GM21447 (cell line): ENCODE measurements at regions not wholly inside any gene's neighbourhood (a gene's known extent, or its start where the extent isn't known, plus 50 kb on each side); places are given as distances from the start of the nearest gene placed in this dataset.
"Not testable (repeated sequence)": the region's sequence is repeated elsewhere in the genome, so short reads cannot be mapped to it uniquely, and the experiment has no call there.

Source experiments
- ATAC-seq: cut with Tn5 transposase; IDR thresholded peaks from one replicate; pipeline ENCODE4 v1.9.1; 2021; ENCODE audit not compliant: unreplicated experiment

DNA sequence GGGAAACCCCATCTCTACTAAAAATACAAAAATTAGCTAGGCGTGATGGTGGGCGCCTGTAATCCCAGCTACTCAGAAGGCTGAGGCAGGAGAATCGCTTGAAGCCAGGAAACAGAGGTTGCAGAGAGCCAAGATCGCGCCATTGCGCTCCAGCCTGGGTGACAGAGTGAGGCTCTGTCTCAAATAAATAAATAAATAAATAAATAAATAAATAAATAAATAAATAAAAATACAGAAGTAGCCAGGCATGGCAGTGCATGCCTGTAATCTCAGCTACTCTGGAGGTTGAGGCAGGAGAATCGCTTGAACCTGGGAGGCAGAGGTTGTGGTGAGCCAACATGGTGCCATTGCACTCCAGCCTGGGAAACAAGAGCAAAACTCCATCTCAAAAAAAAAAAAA lies 1068.7 kb upstream of the CITED2 start:
- not testable (repeated sequence) for ATAC-seq

DNA sequence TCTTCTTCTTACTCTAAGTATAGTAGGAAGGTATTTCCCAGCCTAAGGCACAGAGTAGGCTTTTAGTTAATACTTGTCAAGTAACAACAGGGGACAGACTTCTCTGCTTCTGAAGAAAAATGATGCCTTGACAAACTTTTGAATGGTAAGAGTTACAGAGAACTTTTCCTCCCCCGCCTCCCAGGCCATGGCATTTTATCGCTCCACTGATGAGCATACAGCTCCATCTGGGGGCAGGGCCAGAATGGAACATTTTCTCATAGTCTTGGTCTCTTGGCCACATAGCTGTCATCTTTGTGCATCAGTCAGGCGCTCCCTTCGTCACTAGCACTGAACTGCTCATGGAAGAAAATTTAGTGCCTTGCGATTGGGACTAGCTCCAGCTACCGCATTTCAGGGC lies 1066.8 kb upstream of the CITED2 start:
- no peak for ATAC-seq

DNA sequence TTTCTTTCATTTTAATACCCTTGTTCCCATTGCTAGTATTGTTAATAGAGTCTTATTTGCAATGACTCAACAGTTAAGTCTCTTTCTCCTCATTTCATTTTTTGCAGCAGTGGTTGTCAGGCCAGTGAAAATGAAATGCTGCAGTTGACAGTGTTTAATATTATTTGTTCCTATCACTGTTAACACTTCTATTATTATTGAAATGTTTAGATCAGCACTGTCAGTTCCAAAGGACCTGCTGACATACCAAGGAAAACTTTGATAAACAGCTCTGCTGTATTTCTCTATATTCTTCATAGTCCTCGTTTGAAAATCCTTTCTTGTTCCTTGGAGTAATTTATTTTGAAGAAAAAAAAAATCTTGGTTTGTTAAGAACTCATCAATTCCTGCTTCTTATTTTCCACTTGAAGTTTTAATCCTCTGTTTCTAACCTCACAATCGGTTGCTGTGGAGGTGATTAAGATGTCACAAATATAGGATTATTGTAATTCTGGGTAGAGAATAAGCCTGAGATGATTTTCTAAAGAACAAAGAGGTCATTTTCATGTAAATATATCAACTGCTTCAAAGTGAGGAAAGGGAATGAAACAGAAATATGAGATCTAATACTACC lies 1065.9 kb upstream of the CITED2 start:
- no peak for ATAC-seq

DNA sequence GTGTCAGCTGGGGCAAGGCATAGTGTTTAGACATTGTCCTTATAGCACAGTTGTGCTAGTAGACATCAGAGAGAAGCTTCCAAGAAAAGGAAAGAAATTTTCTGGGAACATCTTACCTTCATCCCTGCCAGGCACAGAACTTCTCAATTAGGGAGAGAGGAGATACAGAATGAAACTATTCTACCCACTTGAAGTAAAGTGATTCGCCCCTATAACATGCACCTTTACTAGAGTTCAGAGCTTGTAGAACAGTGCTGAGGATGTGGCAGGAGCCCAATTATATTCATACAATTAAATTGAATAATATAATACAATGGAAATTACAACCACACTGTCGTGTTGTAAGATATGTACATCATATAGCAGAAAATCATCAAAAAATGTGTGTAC lies 1063.9 kb upstream of the CITED2 start:
- ATAC-seq = no peak

DNA sequence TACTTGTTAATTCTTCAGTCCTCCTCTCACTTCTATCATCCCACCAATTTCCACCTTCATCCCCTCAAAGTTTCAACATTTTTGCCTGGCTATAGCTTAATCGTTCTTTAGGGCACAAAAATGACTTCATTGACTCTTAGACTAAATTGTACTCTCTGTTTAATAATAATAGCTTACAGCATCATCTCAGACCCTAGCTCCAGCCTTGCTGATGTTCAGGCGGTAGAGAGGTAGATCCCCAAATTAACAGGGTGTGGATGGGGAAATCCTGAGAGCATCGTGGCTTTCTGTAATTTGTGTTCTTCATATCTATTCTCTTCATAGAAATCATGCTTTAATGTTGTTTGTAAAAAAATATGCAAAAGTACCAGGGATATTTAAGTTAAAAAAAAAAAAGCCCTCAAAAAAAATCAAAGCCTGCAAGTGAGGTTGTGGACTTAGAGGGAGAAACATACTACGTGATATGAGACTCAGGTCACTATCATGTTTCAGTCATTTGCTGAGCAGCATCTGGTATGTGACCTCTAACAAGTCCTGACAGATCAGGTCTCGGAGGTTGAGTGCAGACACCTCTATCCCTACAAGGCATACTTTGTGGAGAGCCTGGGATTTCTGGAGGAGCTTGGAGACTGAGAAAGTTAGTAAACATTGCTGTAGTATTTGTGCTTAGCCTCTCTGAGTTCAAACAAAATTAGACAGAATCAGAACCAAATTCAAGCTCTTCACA lies 1063.3 kb upstream of the CITED2 start:
- ATAC-seq = no peak

DNA sequence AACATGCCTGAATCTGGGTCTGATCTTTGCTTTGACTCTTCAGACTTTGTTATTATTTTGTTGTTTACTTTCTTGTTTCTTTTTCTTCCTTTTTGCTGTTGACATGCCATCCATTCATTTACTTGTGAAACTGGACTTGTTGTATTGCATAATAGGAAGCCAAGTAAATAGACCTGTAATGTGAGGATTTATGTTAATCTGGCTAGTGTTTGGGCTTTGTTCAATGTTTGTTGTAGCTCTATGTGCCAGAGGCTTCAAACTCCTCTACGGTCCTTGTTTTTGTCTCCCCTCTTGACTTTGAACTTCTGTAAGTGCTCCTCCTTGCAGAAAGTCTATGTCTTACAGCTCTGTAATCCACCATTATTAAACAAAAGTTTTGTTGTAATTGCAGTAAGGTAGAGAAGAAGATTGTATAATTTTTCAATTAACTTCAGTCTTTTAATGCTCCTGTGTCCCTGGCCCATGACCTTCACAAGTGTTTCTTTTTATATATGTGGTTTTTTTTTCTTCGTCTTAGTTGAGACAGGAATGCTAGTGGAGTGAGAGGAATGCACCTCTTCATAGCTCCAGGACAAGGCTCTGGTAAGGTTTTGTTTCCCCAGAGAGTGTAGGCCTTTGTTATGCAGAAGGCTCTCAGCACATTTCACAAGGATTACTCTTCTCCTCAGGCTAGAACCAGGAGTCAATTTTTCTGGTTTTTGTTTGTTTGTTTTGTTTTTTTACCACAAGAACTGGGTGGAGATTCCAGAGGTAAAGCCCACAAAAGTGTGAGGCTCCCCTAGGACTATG lies 1061.8 kb upstream of the CITED2 start:
- ATAC-seq = no peak

DNA sequence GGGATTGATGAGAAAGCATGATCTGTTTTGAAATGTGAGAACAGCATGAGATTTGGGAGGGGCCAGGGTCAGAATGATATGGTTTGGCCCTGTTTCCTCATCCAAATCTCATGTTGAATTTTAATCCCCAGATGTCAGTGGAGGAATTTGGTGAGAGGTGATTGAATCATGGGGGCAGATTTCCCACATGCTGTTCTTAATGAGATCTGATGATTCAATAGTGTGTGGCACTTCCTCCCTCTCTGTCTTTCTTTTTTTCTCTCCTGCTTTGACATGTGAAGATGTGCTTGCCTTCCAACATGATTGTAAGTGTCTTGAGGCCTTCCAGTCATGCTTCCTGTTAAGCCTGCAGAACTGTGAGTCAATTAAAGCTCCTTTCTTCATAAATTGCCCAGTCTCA lies 1060.3 kb upstream of the CITED2 start:
- ATAC-seq = no peak

DNA sequence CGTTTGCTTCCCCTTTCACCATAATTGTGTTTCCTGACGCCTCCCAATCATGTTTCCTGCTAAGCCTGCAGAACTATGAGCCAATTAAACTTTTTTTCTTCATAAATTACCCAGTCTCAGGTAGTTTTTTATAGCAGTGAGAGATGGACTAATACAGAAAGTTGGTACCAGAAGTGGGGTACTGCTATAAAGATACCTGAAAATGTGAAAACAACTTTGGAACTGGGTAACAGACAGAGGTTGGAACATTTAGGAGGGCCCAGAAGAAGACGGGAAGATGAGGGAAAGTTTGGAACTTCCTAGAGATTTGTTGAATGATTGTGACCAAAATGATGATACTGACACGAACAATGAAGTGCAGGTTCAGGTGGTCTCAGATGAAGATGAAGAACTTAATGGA lies 1058.6 kb upstream of the CITED2 start:
- no peak for ATAC-seq

DNA sequence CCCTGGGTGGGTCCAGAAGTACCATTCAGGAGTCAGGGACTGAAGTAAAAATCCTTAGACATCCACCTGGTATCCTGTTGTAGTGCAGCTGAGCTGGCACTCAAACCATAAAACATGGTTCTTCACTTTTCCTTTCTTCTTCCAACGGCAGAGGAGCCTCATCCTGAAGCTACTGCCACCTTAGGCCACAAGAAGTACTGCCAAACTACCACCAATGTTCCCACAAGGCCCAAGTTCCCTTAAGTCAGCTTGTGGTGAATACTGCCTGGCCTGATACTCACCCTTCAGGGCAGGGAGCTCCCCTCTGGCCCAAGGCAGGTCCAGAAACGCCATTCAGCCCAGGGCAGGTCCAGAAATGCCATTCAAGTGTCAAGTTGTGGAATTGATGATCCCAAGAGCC lies 1053.4 kb upstream of the CITED2 start:
- no peak for ATAC-seq

DNA sequence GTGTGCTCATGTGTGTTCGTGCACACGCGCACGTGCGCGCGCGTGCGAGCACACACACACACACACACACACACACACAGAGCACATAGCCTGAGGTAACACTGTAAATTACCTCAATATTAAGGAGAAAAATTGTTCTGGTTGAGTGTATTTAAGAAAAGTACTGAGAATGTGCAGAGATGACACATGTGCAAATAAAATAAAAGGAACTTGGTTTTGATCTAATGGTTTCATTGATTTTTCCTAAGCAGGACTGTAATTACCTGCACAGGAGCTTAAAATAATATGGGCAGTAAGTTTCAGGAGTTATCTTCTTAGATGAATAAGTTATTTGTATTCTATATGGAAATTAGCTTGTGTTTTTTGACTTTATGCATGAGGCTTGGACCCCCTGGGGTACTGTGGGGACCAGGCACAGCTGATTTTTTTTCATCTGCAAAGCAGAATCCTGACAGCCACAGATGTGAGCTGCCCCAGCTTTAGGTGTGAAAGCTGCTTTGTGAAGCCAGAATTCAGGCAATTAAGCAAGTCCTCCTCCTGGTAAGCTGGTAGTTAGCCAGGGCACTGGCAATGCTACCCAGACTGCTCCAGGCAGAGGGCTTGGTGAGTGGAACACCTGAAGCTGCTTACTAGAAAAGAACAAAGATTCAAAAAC lies 1040.6 kb upstream of the CITED2 start:
- no peak for ATAC-seq

DNA sequence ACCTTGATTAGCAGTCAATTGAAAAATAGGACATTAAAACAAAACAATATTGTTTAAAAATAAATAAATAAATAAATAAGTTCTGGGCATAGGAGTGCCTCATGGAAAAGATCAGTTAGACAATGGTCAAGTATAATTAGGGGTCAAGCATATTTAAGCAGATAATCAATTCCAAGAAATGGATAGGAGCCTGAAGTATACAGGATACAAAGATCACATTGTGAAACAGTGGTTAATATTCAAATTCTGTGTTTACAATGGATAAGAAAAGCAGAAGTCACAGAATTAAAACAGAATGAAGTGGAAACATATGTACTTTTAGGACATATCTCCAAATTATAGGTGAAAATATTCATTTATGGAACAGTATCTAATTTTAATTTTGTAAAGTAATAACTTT lies 1028.6 kb upstream of the CITED2 start:
- ATAC-seq = no peak

DNA sequence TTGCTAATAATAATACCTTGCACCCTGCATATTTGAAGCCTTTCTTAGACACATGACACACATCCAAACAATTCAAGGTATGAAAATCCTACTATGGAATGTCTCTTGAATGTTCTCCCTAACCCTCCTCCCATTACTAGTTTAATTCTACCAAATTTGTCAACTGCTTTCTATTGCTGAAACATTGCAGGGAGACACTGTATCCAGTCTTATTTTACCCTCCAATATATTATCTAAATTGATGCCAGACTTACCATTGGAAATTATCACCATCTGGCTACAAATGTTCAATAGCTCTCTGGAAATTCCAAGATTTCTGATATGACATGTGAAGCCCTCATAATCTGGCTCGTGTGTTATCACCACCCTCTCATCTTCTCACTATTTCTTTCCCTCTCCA lies 1027.3 kb upstream of the CITED2 start:
- ATAC-seq = no peak

DNA sequence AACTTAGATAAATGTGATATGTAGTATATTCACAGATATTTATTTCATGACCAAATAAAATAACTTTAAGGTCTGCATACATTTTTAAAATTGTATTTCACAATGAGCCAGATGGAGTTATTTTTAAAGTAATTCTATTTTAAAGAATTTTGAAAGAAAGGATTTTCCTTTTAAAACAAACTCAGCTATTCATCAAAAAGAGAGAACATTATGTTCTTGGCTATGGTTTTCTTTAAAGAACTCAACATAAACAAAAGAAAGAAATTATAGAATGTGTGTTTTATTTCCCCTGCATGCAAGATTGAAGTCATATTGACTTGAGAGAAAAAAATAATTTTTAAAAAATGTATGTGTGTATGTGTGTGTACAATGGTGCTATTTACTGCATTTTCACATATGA lies 1023.6 kb upstream of the CITED2 start:
- ATAC-seq = no peak

DNA sequence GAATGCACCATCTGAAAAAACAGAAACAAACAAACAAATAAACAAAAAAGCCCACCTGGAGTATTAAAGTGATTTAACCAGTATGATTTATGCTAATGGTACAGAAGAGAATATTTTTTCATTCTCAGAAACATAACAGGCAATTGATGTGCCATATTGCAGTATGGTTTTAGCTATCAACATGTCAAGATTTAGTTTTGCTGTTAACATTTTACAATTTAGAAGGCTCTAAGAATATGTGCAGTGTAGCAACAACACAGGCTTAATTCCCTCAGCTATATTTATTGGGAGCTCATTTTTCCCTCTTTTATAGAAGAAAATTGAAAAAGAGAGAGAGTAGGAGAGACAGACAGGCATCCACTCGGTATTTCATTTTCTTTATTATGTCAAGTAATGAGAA lies 1022.7 kb upstream of the CITED2 start:
- ATAC-seq = no peak

DNA sequence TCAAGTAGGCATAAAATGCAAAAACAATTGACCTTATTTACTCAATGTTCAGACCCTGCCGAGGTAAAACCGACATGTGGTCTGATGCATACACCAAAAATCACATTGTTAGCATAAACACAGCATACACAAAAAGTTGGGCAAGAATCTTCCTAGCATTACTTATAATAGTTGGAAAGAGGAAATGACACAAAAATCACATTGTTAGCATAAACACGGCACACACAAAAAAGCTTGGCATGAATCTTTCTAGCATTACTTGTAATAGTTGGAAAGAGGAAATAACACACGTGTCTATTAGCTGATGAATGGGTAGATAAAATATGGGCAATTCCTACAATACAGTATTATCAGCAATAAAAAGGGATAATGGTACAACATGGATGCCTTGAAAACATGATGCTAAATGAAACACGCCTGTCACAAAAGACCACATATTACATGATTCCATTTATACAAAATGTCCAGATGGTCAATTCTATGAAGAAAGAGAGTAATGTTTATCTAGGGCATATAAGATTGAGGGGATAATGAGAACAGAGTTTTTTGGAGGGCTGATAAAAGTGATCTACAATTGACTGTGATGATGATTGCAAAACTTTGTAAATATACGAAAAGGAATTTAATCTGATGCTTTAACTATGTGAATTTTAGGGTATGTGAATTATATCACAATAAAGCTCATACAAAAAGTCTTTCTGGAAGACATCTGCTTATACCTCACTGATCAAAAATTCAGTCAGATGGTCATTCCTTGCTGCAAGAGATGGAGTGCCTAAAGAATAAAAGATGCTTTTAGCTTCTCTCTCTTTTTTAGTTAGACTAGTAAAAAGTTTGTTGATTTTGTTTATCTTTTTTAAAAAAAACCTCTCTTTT lies 1019.5 kb upstream of the CITED2 start:
- no peak for ATAC-seq

DNA sequence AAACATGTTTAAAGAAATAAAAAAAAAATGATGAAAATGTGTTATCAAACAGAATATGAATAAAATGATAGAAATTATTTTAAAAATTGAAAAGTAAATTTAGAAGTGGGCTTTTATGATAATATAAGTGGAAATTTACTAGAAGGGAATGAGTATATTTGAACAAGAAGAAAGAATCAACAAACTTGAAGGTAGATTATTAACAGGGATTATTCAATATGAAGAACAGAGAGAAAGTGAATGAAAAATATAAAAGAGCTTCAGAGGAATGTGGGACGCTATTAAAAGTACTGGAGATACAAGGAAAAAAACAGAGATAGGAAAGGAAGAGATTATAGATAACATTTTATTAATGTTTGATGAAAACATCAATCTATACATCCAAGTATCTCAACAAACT lies 1014.4 kb upstream of the CITED2 start:
- ATAC-seq = no peak

DNA sequence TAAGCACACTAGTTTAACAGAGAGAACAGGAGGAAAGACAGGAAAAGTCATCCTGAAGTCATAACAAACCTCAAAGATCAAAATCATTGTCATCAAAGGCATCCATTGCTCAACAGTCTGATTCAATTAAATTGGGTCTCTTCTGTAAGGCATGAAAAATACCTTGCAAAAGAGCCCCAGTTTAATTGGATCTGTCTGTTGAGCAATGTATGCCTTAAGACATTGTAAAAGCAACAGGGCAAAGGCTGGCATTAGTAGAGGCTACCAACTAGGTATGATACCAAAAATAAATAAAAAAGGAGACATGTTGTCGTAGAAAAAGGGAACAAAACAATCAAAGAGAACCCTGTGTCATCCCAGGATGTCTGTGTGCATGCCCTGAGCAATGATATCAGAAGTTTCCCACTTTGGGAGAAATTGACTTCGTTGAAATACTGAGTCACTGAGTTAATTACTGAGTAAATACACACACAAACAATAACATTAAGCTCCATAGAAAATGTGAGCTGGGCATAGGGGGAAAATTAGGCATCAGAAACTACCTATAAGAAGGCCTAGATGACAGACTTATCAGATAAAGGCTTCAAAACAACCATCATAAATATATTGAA lies 1013.8 kb upstream of the CITED2 start:
- ATAC-seq = no peak

DNA sequence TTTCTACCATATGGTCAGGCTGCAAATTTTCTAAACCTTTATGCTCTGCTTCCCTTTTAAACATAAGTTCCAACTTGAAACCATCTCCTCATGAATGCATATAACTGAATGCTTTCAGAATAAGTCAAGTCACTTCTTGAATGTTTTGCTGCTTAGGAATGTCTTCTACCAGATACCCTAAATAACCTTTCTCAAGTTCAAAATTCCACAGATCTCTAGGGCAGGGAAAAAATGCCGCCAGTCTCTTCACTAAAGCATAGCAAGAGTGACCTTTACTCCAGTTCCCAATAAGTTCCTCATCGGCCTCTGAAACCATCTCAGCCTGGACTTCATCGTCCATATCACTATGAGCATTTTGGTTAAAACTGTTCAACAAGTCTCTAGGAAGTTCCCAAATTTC lies 1011.2 kb upstream of the CITED2 start:
- ATAC-seq = no peak

DNA sequence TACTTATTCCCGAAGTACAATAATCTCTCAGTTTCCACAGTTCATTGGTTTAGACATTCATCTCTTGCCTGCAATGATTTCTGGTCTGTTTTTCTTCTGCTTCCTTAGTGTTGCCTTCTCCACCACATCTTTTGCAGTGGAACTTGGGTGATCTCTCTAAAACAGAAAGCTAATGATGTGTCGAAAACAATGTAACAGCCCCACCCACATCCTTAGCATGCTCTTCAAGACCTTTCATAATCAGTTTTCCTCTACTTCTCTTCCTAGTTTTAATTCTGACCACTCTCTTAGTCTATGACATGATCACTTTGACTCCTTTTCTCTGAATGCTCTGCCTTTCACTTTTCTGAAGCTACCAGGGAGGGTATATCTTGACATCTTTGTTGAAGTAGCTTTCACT lies 1007.9 kb upstream of the CITED2 start:
- ATAC-seq = no peak

DNA sequence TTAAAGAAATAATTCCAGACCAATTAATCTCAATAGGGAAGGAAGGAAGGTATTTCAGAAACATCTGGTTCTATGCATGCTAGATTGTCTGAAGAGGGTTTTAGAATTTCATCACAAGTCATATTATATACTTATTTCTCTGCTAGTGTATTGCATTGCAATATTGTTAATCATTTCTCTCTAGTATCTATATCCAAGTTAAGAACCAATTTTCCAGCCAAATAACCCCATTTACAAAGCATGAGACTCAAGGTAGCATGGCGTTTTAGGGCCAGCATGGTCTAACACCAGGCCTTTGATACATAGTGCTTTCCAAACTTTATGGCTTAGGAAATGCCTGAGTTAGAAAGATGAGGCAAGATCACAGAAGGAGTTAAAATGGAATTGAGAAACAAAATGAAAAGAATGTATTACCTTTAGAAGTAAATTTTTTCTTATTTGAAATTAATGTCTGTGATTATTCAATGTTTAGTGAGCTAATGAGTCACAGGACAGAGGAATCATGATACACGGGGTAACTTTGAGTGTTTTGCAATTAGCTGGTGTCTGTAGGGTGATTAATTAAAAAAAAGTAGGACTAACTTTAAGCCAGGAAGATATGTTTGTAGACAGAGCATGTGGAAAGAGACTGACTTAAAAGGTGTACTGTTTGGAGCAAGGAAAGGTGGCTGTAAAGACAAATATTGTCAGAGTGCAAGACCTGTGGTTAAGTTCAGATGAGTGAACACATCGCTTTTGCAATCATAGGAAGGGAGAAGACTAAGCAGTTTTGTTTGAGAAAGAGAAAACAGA lies 1006.2 kb upstream of the CITED2 start:
- ATAC-seq = no peak
